Medulla oblongata (tissue), 1 donor: ENCODE measurements at regions not wholly inside any gene's neighbourhood (a gene's known extent, or its start where the extent isn't known, plus 50 kb on each side); places are given as distances from the start of the nearest gene placed in this dataset.

Experiments
- DNase-seq: peaks from one replicate; pipeline ENCODE4 v3.0.0-alpha.2; 2015; ENCODE audit errors: extremely low spot score

DNA sequence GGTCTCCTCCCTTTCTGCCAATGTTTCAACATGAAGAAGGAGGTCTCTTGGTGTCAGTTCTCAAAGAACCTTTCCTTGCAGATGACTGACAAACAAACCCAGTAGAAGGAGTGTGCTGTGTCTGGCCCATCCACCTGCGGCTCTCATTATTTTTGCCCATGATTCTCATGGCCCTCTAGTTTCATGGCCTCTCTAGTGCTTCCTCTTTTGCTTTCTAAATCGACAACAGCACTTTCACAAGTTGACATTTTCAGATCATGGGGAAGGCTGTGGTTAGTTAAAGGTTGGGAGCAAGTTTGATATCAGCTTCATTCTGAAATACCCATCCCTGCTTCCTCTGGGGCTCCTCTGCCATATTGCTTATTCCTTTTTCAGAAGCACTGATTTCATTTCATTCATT is 805.2 kb downstream of the SLC4A3 start:
- no peak for DNase-seq

- DNase-seq: no peak
Observed at GRCh38 chr2:220433131-220433530, 805.7 kb downstream of the SLC4A3 start.

DNA sequence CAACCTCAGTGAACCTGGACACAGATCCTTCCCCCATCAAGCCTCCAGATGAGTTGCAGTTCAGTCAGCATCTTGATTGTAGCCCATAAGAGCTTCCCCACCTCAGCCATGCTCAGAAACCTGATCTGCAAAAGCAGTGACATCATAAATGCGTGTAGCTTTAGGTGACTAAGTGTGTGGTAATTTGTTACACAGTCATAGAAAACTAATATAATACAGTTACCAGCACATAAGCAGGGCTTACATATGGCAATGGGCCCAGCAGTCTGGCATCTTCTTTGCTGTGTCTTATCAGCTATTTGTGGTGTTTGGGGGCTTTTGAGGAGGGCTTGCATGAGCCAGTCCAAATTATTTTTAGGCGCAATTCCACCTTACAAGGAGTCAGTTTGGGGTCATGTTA is 807.0 kb downstream of the SLC4A3 start:
- no peak for DNase-seq

GRCh38 chr2:220437938-220438337 is 810.5 kb downstream of the SLC4A3 start:
- DNase-seq: no peak

- no peak for DNase-seq
Observed at GRCh38 chr2:220440731-220441130, 813.3 kb downstream of the SLC4A3 start.

- DNase-seq: no peak
Observed at GRCh38 chr2:220441404-220441803, 814.0 kb downstream of the SLC4A3 start.

- DNase-seq: no peak
Observed at GRCh38 chr2:220442012-220442411, 814.6 kb downstream of the SLC4A3 start.

- DNase-seq: no peak
Observed at GRCh38 chr2:220445429-220446105, 818.1 kb downstream of the SLC4A3 start.

DNA sequence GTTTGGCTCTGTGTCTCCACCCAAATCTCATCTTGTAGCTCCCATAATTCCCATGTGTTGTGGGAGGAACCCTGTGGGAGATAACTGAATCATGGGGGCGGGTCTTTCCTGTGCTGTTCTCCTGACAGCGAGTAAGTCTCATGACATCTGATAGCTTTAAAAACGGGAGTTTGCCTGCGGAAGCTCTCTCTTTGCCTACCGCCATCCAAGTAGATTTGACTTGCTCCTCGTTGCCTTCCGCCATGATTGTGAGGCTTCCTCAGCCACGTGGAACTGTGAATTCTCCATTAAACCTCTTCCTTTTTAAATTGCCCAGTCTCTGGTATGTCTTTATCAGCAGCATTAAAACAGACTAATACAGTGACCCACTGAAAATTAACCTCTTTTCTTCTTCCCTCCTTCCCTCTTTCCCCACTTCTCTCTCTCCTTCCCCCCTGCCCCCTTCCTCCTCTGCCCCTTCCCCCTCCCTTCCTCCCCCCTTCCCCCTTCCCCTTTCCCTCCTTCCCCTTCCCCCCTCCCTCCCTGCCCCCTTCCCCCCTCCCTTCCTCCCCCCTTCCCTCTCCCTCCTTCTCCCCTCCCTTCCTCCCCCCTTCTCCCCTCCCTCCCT is 818.8 kb downstream of the SLC4A3 start:
- DNase-seq: no peak

DNA sequence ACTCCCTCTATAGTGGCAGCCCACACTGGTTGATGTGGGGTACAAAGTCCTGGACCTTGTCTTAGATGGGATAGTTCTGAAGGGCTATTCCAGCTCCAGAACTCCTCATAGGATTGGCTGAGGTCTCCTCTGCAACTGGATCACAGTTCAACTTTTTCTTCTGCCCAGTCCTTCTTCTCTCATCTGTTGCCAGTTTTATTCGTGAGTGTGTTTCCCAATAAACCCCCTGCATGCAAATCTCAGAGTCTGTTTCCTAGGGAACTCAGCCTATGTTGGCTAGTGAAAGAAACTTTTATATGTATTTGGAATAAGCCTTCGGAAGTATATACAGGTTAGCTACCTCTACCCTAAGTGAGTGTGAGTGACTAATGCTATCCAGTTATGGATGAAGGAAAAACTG is 823.4 kb downstream of the SLC4A3 start:
- DNase-seq: no peak

GRCh38 chr2:220451438-220451837 is 824.0 kb downstream of the SLC4A3 start:
- no peak for DNase-seq

DNA sequence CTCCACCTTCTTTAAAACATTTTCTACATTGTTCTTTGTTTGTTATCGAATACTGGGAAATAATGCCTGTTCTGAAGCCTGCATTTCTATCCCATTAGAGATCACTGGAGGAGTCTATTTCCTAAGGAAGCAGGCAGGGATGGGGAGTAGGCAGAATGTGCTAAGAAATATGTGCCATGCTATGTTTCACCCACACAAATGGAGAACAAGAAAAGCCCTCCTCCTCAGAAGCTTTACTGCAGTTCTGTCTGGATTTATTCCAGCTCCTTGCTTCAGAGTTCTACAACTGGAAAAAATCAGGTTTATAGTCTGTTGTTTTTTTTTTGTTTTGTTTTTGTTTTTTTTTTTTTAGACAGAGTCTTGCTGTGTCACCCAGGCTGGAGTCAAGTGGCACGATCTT is 825.1 kb downstream of the SLC4A3 start:
- DNase-seq: no peak

DNA sequence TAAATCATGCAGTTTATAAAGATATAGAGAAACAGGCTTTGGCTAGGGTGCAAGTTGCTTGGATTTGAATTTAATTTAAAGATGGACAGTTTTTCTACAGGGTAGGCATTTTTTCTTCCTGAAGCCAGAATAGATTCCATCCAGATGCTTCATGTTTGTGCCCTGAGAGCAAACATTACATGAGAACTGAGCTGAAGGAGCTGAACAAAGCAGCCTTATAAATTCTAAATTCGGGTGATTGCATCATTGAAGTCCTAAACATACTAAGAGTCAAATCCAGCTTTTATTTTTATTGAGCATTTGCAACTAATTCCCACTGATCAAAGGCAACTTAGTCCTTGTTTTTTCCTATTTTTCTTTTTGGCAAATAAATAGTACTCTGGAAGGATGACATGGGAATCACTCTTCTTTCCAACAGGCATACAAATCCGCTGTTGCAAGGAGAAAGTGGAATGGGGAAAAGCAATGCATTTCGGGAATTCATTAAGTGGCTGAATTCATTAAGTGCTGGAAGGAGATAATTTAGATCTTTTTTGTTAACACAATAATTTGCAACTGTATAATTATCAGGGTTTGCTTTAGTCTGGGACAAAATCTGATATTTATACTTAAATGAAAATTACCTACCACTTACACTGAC is 828.0 kb downstream of the SLC4A3 start:
- peak; percentile 5 for DNase-seq

DNA sequence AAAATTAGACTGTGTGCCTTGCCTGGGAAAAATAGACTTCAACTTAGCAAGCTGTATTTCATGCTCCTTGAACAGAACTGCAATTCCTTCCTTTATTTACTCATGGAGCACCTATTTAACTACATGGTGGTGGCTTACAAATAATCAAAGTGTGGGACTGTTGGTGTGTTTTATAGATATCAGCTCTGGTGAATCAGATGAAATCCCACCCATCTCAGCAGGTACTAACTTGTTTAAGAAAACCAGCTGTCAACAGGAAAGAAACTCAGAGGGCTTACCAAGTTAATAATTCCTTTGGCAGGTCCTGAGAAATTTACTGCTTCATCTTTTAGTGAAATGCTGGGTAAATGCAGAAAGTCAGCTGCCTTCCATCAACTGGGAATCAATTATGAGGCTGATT is 830.6 kb downstream of the SLC4A3 start:
- no peak for DNase-seq

- DNase-seq: no peak
Observed at GRCh38 chr2:220460257-220460985, 833.0 kb downstream of the SLC4A3 start.

- DNase-seq: no peak
Observed at GRCh38 chr2:220463876-220464275, 836.4 kb downstream of the SLC4A3 start.

GRCh38 chr2:220465700-220466099 is 838.3 kb downstream of the SLC4A3 start:
- no peak for DNase-seq

DNA sequence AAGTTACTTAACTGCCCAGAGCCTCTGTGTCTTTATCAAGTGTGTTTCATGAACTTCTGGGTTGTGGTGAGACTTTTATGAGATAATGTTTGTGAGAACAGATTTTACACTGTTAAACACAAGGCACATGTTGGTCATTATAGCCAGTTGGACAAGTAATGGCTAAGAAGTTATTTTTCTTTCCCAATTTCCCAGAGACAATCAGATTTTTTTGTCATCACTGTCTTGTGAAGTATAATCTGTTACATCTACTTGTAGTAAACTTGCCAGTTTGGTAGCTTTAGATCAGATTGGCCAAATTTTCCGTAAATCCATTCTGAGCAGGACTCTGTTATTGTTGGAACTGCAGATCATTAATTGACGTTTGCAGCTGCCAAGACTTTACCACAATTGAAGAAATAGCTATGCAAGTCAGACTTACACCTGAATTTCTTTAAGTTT is 838.8 kb downstream of the SLC4A3 start:
- DNase-seq: no peak

DNA sequence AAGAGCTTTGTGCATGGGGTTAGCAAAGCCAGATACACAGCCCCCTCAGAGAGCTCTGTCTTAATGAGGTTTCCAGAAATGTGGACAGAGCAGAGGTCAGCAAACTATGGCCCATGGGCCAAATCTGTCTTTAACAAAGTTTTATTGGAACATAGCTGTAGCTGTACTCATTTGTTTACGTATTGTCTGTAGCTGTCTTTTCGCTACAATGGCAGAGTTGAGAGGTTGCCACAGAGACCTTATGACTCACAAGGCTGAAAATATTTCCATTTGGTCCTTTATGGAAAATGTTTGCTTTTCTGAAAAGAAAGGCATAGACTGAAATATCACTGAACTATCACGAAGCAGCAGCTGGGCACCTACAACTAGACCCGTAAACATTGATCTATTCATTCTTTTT is 841.8 kb downstream of the SLC4A3 start:
- no peak for DNase-seq

GRCh38 chr2:220473611-220474010 is 846.2 kb downstream of the SLC4A3 start:
- DNase-seq: no peak

DNA sequence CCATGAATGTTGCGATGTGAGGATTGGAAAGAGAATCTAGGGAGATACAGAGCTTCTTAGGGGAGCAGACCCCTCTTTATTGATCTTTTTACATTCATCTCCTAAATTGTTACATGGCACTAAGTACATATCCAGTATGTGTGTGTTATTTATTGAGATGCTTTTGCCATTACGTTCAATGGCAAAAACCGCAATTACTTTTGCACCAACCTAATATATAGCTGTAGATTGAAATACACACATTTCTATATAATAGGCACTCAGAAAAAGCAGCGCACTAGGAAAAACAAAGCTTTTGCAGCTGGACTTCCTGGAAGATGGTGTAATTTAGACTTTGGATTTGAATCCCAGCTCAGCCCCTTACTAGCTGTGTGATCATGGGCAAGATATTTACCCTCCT is 849.4 kb downstream of the SLC4A3 start:
- no peak for DNase-seq

GRCh38 chr2:220478305-220479058 is 851.1 kb downstream of the SLC4A3 start:
- DNase-seq: no peak
